NCI-H2196 treated with DMSO at 0.1 percent for 48 hours (cell line): ENCODE measurements at regions not wholly inside any gene's neighbourhood (a gene's known extent, or its start where the extent isn't known, plus 50 kb on each side); places are given as distances from the start of the nearest gene placed in this dataset.
"Not testable (repeated sequence)": the region's sequence is repeated elsewhere in the genome, so short reads cannot be mapped to it uniquely, and the experiment has no call there.

Experiments
- DNase-seq: peaks from one replicate; lab custom pipeline; 2025; ENCODE audit not compliant: unreplicated experiment; lab: John Stamatoyannopoulos, UW

GRCh38 chr7:45401851-45402250 lies 172.3 kb upstream of the ADCY1 start:
- no peak for DNase-seq

GRCh38 chr7:45402480-45403218 lies 171.5 kb upstream of the ADCY1 start:
- no peak for DNase-seq

- no peak for DNase-seq
These were observed 169.5 kb upstream of the ADCY1 start for GRCh38 chr7:45404622-45405021.

- no peak for DNase-seq
These were observed 166.3 kb upstream of the ADCY1 start for GRCh38 chr7:45407730-45408408.

GRCh38 chr7:45408409-45408737 lies 165.8 kb upstream of the ADCY1 start:
- DNase-seq = no peak

GRCh38 chr7:45410893-45411292 lies 163.3 kb upstream of the ADCY1 start:
- DNase-seq = no peak

GRCh38 chr7:45413419-45413818 lies 160.7 kb upstream of the ADCY1 start:
- no peak for DNase-seq

- no peak for DNase-seq
These were observed 159.9 kb upstream of the ADCY1 start for GRCh38 chr7:45414226-45414625.

- no peak for DNase-seq
These were observed 158.9 kb upstream of the ADCY1 start for GRCh38 chr7:45415265-45415664.

- no peak for DNase-seq
These were observed 157.3 kb upstream of the ADCY1 start for GRCh38 chr7:45416846-45417245.

- DNase-seq = no peak
These were observed 156.9 kb upstream of the ADCY1 start for GRCh38 chr7:45417268-45417667.

GRCh38 chr7:45417735-45418134 lies 156.4 kb upstream of the ADCY1 start:
- DNase-seq = no peak

- no peak for DNase-seq
These were observed 153.2 kb upstream of the ADCY1 start for GRCh38 chr7:45420843-45421495.

- no peak for DNase-seq
These were observed 152.4 kb upstream of the ADCY1 start for GRCh38 chr7:45421806-45422205.

GRCh38 chr7:45430397-45430796 lies 143.8 kb upstream of the ADCY1 start:
- no peak for DNase-seq

- DNase-seq = no peak
These were observed 139.9 kb upstream of the ADCY1 start for GRCh38 chr7:45434167-45434784.

GRCh38 chr7:45435131-45435530 lies 139.0 kb upstream of the ADCY1 start:
- DNase-seq = no peak

- DNase-seq = no peak
These were observed 138.3 kb upstream of the ADCY1 start for GRCh38 chr7:45435846-45436245.

- not testable (repeated sequence) for DNase-seq
These were observed 133.4 kb upstream of the ADCY1 start for GRCh38 chr7:45440776-45441175.

- DNase-seq = no peak
These were observed 130.9 kb upstream of the ADCY1 start for GRCh38 chr7:45443263-45443662.

GRCh38 chr7:45446195-45446944 lies 127.8 kb upstream of the ADCY1 start:
- no peak for DNase-seq
